GM19099 (cell line): ENCODE measurements at regions not wholly inside any gene's neighbourhood (a gene's known extent, or its start where the extent isn't known, plus 50 kb on each side); places are given as distances from the start of the nearest gene placed in this dataset.

Experiments
- POLR2A ChIP-seq: IDR thresholded peaks from 3 replicates; pipeline ENCODE4 v1.6.1; 2011; ENCODE audit warnings: low read depth; ENCODE audit not compliant: insufficient read length; ENCODE audit errors: extremely low read depth

- TF ChIP-seq POLR2A = no peak
These were observed 152.1 kb downstream of the SPP2 start for GRCh38 chr2:234202601-234203000.

GRCh38 chr2:234199996-234200395, 149.5 kb downstream of the SPP2 start:
- TF ChIP-seq POLR2A = no peak

GRCh38 chr2:234198976-234199375, 148.5 kb downstream of the SPP2 start:
- TF ChIP-seq POLR2A = no peak

DNA sequence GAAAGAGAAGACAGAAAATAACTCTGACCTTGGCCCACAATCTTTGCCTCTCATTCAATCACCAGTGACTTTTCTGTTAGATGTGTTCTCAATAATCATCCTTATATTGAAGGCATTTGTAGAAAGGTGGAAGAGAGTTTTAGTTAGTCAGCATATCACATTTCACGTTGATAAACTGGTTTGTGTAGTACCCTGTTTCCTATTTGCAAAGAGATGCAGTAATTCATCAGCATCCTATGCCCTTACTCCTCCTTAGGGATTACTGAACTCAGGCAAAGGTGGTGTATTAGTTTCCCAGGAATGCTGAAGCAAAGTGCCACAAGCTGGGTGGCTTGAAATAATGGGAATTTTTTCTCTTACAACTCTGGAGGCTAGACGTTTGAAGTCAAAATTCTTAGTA, 145.0 kb downstream of the SPP2 start:
- no peak for TF ChIP-seq POLR2A

DNA sequence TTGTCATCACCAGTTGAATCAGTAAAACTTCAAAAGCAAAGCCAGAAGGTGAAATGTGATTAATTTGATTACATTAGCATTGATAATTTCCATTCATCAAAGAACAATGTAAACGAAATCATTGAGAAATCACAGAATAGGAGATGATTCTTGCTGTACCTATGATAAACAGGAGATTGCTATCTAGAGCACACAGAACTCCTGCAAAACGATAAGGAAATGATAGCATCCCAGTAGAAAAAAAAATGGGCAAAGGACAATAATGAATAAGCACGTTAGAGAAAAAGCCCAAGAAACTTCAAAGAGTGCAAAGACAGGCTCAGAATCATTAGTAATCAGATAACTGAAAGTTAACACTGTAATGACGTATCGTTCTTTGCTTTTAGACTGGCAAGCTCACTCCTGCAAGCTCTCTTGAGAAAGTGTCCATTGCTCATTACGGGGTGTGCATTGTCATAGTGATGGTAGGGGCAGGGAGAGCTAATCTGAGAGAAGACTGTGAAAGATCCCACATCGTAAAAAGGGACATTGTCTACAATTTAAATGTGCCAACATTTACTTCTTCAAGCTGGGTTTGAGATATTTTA, 143.6 kb downstream of the SPP2 start:
- TF ChIP-seq POLR2A = no peak

- TF ChIP-seq POLR2A = no peak
These were observed 141.4 kb downstream of the SPP2 start for GRCh38 chr2:234191819-234192407.

DNA sequence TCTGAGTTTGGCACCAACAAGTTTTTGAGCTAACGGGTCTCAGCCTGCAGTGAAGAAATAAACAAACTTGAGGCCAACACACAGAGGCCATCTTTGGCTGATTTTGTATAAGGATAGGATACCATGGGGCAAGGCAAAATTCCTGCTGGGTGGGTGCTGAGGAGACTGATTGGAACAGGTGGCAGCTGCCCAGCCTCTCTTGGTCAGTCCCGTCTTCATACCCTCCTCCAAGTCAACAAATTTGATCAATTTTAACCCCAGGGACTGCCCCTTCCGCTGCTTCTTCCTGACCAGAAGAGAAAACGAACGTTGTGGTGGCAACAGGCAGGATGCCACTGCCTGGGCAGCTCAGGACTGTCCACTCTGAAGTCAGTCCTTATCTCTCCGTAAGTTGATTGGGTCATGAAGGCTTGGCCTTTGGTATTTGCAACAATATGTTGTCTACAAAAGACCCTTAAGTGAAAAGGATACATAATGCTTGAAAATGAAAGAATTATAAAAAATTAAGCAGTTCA, 139.3 kb downstream of the SPP2 start:
- no peak for TF ChIP-seq POLR2A

GRCh38 chr2:234189230-234189629, 138.7 kb downstream of the SPP2 start:
- TF ChIP-seq POLR2A = no peak

- TF ChIP-seq POLR2A = no peak
These were observed 137.2 kb downstream of the SPP2 start for GRCh38 chr2:234187646-234188174.

GRCh38 chr2:234181121-234181520, 130.6 kb downstream of the SPP2 start:
- TF ChIP-seq POLR2A = no peak

- no peak for TF ChIP-seq POLR2A
These were observed 128.5 kb downstream of the SPP2 start for GRCh38 chr2:234179031-234179363.

DNA sequence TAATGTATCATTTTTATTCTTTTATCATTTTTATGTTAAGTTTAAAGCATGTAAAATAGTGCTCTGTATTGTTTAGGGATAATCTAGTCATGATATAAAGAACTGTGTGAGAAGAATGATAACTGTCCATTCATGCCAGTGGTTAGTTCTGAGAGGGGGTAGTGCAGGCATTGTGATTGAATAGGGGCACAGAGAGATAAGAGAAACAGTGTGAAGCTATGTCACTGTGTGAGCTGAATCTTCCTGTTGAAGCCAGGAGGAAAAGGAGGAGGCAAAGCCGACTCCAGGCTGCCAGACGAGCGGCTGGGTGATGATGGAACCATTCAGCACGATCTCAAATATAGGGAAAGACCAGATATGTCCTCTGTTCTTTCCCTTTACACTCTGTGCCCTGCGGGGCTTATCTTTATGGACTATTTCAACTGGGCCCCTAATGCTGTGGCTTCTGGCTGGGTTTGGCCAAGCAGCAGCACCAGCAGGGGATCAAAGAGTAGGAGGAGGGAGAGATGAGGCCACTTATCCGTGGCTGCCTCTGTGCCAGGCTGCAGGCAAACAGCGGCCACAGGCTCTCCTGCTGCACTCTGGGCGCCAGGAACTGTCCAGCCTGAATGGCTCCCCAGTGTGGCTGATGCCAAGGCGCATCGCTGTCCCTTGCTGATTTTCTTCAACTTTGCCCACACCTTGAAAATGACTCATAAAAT, 128.0 kb downstream of the SPP2 start:
- no peak for TF ChIP-seq POLR2A

GRCh38 chr2:234175649-234176048, 125.1 kb downstream of the SPP2 start:
- TF ChIP-seq POLR2A = no peak

DNA sequence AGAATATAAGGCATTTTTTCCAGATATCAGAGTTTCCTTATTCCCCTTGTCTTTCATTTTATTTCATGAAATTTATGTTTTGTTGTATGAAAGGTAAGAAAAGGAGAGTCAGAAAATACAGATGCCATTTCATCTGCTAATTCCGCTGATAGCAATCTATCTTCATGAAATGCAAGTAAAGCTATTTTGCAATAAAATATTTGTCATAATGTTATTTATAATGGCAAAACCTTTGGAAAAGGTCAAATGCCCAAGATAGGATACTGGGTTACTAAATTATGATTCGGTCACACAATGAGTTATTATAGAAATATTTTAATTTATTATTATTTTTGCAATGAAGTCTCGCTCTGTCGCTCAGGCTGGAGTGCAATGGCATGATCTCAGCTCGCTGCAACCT, 124.2 kb downstream of the SPP2 start:
- no peak for TF ChIP-seq POLR2A

- no peak for TF ChIP-seq POLR2A
These were observed 122.0 kb downstream of the SPP2 start for GRCh38 chr2:234172532-234172931.

- no peak for TF ChIP-seq POLR2A
These were observed 121.6 kb downstream of the SPP2 start for GRCh38 chr2:234172066-234172465.
